PC-9 (cell line): ENCODE measurements at regions not wholly inside any gene's neighbourhood (a gene's known extent, or its start where the extent isn't known, plus 50 kb on each side); places are given as distances from the start of the nearest gene placed in this dataset.

Experiments used
- BruUV-seq: library from RNA; stranded (reverse); fragments of 400-500 nt; replicated peaks from 2 replicates; lab custom pipeline; 2021; lab: Mats Ljungman, UMichigan
- CTCF ChIA-PET: fragments of 300-600 bp; sonication (Branson Sonifier 250); formaldehyde crosslinking; loops from one replicate; lab custom pipeline; 2022; ENCODE audit warnings: antibody characterized with exemption; lab: Charles Lee
- POLR2A ChIA-PET: fragments of 300-600 bp; sonication (Branson Sonifier 250); formaldehyde crosslinking; loops from one replicate; lab custom pipeline; 2022; ENCODE audit warnings: antibody characterized with exemption; ENCODE audit not compliant: unreplicated experiment; lab: Charles Lee
- DNase-seq, 2 experiments: peaks; one replicate each; pipeline versions ENCODE4 v3.0.0 to v3.0.0-alpha.2; 2015 to 2022; ENCODE audit warnings: mixed read lengths in 1 of 2
- H2AFZ ChIP-seq: fragments of 200-600 bp; sonication (generic); 2 replicates; pipeline ENCODE4 v1.8.1; 2017; ENCODE audit warnings: antibody characterized with exemption
- H3F3A ChIP-seq: fragments of 200-600 bp; sonication (generic); 2 replicates; pipeline ENCODE4 v1.8.1; 2017; ENCODE audit warnings: antibody characterized with exemption, mild to moderate bottlenecking, low read depth; ENCODE audit not compliant: insufficient read depth
- H3K27ac ChIP-seq: fragments of 200-600 bp; sonication (generic); 2 replicates; pipeline ENCODE4 v1.6.1; 2016; ENCODE audit warnings: mixed run types
- H3K27me3 ChIP-seq: fragments of 200-600 bp; sonication (generic); 2 replicates; pipeline ENCODE4 v1.6.1; 2016; ENCODE audit warnings: low read depth, mixed run types; ENCODE audit not compliant: insufficient read depth
- H3K36me3 ChIP-seq: fragments of 200-600 bp; sonication (generic); 2 replicates; pipeline ENCODE4 v1.6.1; 2016; ENCODE audit warnings: low read depth, mixed run types
- H3K4me1 ChIP-seq: fragments of 200-600 bp; sonication (generic); replicated peaks from 2 replicates; pipeline ENCODE4 v1.6.1; 2016; ENCODE audit warnings: mixed run types; ENCODE audit not compliant: insufficient read depth
- H3K4me2 ChIP-seq: fragments of 200-600 bp; sonication (generic); 2 replicates; pipeline ENCODE4 v1.6.1; 2017; ENCODE audit warnings: mixed run types
- H3K4me3 ChIP-seq: fragments of 200-600 bp; sonication (generic); 2 replicates; pipeline ENCODE4 v1.6.1; 2016; ENCODE audit warnings: mixed run types
- H3K79me2 ChIP-seq: fragments of 200-600 bp; sonication (generic); 2 replicates; pipeline ENCODE4 v1.6.1; 2017; ENCODE audit warnings: low read depth, mixed run types
- H3K9me2 ChIP-seq: fragments of 200-600 bp; sonication (generic); 2 replicates; pipeline ENCODE4 v1.8.1; 2017; ENCODE audit warnings: mild to moderate bottlenecking; ENCODE audit not compliant: insufficient read depth
- H3K9me3 ChIP-seq: fragments of 200-600 bp; sonication (generic); 2 replicates; pipeline ENCODE4 v1.8.1; 2016; ENCODE audit warnings: low read depth; ENCODE audit not compliant: insufficient read depth
- H4K20me1 ChIP-seq: fragments of 200-600 bp; sonication (generic); 2 replicates; pipeline ENCODE4 v1.8.1; 2017; ENCODE audit not compliant: insufficient read depth
- CTCF ChIP-seq: fragments of 200-600 bp; sonication (generic); conservative IDR thresholded peaks from 2 replicates; pipeline ENCODE4 v1.6.1; 2017; ENCODE audit warnings: mixed run types, antibody characterized with exemption, mild to moderate bottlenecking, moderate library complexity
- EZH2 ChIP-seq: fragments of 200-600 bp; sonication (generic); IDR thresholded peaks from 2 replicates; pipeline ENCODE4 v1.8.0; 2017; ENCODE audit warnings: antibody characterized with exemption, low read depth
- intact Hi-C: fragments of 100-400 bp; cut with micrococcal nuclease; formaldehyde crosslinking; loops from one replicate; pipeline ENCODE4 v1.10.0; 2022; ENCODE audit not compliant: unreplicated experiment

- Histone ChIP-seq H4K20me1 (no peaks in the 10 kb centered on the region), H3K4me2 (no peak overlapping the region), H3K79me2 (no peaks in the 10 kb centered on the region), H3K36me3 (no peaks in the 10 kb centered on the region), H3F3A (no peaks in the 10 kb centered on the region), H3K4me3 (no peak overlapping the region), H3K9me3 (no peaks in the 10 kb centered on the region), H3K27ac (no peak overlapping the region), H3K9me2 (no peaks in the 10 kb centered on the region), H2AFZ (no peak overlapping the region), H3K4me1 (no peaks in the 10 kb centered on the region), H3K27me3 (no peaks in the 10 kb centered on the region)
- DNase-seq: no peak
- BruUV-seq: no TSS peak
- POLR2A ChIA-PET: no interaction called here
- CTCF ChIA-PET: no interaction called here
- TF ChIP-seq CTCF (no peak), EZH2 (no peak)
- intact Hi-C loops: no loop called here
These were observed 194.3 kb downstream of the ANKRD30B start for GRCh38 chr18:14942275-14942674.

- ChIA-PET POLR2A (no interaction called here), CTCF (no interaction called here)
- intact Hi-C loops: no loop called here
- no peaks in the 10 kb centered on the region for H3K9me3 ChIP-seq
- BruUV-seq: no TSS peak
- no peak overlapping the region for H3K4me2 ChIP-seq
- H3K4me3 ChIP-seq: no peak overlapping the region
- H3K79me2 ChIP-seq: no peaks in the 10 kb centered on the region
- H2AFZ ChIP-seq: no peak overlapping the region
- H3K27me3 ChIP-seq: no peaks in the 10 kb centered on the region
- DNase-seq: no peak
- H3K9me2 ChIP-seq: no peaks in the 10 kb centered on the region
- TF ChIP-seq CTCF: no peak
- no peak for TF ChIP-seq EZH2
- H3F3A ChIP-seq: no peaks in the 10 kb centered on the region
- no peaks in the 10 kb centered on the region for H3K36me3 ChIP-seq
- no peaks in the 10 kb centered on the region for H3K4me1 ChIP-seq
- H3K27ac ChIP-seq: no peak overlapping the region
- no peaks in the 10 kb centered on the region for H4K20me1 ChIP-seq
These were observed 195.5 kb downstream of the ANKRD30B start for GRCh38 chr18:14943486-14943885.

- DNase-seq: no peak
- Histone ChIP-seq H4K20me1 (no peaks in the 10 kb centered on the region), H2AFZ (no peak overlapping the region), H3K79me2 (no peaks in the 10 kb centered on the region), H3F3A (no peaks in the 10 kb centered on the region), H3K4me2 (no peak overlapping the region), H3K27me3 (no peaks in the 10 kb centered on the region), H3K4me1 (peaks cover 3% of the 10 kb centered on the region; the same call in 1 of the 2 replicates), H3K9me3 (no peaks in the 10 kb centered on the region), H3K27ac (no peak overlapping the region), H3K9me2 (no peaks in the 10 kb centered on the region), H3K36me3 (no peaks in the 10 kb centered on the region), H3K4me3 (no peak overlapping the region)
- TF ChIP-seq CTCF: no peak
- TF ChIP-seq EZH2: no peak
- ChIA-PET CTCF (no interaction called here), POLR2A (no interaction called here)
- no TSS peak for BruUV-seq
- intact Hi-C loops: no loop called here
These were observed 196.1 kb downstream of the ANKRD30B start for GRCh38 chr18:14943967-14944636.
